ENCODE measurements at regions not wholly inside any gene's neighbourhood (a gene's known extent, or its start where the extent isn't known, plus 50 kb on each side); places are given as distances from the start of the nearest gene placed in this dataset.
"Not testable (repeated sequence)": the region's sequence is repeated elsewhere in the genome, so short reads cannot be mapped to it uniquely, and the experiment has no call there.

DNA sequence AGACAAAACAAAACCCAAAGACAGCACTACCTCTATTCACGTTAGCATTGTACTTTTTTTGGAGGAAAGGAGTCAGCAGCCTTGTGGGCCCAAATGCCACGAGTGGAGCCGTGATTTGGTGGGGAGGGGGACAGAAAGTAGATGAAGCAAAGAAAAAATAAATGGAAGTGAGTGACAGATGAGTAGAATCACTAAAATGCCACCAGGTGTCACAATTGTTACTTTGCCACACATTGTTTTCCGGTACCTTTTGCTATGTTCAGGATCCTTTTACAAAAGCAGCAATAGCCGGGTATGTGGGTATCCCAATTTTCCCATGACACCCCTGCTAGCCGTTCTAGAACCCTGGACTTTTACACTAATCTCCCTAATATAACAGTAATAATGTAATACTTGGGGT, 85.0 kb upstream of the AK4 start:
- DNase-seq, result no peak

DNA sequence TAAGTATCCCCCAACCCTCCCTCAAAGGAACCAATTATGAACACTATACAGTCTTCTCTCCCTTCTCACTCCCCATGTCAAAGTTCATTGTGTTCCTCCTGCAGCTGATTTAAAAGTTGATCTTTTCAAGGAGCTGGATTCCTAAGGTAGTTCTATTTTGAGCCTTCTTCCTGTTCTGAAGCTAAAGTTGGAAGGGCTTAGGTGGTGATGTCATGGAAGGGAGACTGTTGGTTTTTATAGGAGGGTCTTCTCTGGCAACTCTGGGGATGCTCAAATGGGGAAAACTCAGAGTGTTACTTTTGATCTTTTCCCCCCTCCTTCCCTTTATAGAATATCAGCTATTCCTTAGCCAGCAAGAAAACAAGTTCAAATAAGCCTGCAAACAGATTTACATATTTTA, 83.0 kb upstream of the AK4 start:
- no peak for DNase-seq

- DNase-seq, result no peak
Measured at GRCh38 chr1:65065524-65066418, 82.2 kb upstream of the AK4 start.

- DNase-seq, result no peak
Measured at GRCh38 chr1:65066419-65066765, 81.6 kb upstream of the AK4 start.

DNA sequence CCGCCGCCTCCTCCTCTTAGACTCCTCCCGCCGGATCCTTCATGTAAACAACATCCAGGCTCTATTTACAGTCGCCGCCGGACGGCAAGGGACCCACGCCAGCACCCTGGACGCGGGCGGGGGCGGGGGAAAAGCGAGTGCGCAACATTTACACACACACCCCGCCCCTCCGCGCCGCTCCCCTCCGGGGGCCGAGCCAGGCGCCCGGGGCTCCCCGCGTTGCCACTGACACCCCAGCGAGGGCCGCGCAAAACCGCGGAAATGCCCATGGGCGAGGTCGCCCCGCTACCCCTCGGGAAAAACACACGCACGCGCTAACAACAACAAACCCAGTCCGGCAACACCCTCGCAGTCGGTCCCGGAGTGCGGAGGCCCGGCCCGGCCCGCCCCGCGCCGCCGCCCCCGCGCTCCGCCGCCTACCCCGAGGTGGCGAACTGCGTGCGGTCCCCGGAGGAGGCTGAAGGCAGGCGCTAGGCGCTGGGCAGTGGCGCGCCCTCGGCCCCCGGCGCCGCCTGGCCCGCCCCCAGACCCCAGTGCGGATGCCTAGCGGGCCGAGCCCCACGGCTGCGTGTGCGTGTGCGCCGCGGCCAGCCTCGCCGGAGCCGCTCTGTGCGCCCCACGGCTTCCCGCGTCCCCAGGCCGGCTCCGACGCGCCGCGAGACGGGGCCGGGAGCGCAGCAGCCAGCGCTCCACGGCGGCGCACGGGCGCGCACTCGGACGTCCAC, 81.1 kb upstream of the AK4 start:
- peak; percentile 65 for DNase-seq

- peak; percentile 35 for DNase-seq
Measured at GRCh38 chr1:65067491-65068201, 80.4 kb upstream of the AK4 start.

GRCh38 chr1:65068202-65069010, 79.6 kb upstream of the AK4 start:
- DNase-seq, result no peak

- peak; percentile 47 for DNase-seq
Measured at GRCh38 chr1:65069011-65069565, 78.9 kb upstream of the AK4 start.

- no peak for DNase-seq
Measured at GRCh38 chr1:65072845-65073244, 75.2 kb upstream of the AK4 start.

DNA sequence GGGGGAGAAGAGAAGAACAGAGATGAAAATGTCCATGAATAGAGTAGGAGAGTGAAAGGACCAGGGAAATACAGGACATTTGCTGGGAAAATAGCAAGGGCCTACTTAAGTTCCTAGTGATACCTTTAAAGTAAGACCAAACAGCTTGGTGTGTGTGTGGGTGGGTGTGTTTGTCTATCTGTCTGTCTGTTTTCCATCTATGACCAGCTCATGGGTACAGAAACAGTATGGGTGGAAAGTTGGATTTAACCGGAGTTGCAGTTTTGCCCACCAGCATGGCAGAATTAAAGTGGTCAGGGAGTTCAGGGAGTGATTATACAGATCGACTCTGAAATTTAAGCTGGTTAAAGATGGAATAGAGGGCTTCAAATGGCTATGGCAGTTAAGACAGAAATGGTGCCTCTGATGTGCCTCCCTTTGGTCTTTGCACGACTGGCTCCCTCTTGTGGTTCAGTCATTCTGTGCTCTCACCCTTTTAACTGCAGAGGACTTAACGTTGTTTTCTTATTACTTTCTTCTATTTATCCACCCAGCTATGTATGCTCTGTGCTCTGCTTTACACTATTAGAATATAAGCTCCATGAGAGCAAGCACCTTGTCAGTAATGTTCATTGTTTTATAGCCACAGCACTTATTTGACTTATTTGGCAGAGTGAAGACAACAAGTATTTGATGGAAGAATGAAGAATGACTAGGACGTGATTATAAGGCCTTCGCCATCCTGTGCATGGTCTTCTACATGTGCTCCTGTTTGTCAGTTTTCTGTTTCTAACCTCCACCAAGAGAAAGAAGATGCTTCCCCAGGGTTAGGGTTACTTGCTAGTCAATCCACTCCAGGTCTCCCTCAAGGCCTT, 72.7 kb upstream of the AK4 start:
- peak; percentile 49 for DNase-seq

DNA sequence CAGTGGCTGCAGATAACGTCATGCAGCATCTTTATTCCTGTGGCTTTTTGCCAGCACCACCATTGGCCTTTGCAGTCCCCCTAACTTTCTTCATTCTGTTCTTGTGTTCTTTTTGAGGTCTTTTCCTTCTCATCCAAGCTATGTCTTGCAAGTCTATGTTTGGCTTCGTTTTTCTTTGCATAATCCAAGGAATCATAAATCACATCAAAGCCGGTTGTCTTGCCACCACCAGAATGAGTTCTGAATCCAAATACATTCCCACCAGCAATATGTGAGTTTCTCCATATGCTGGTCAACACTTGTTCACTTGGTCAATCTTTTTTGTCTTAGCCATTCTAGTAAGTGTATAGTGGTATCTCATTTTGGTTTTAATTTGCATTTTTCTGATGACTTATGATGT, 70.6 kb upstream of the AK4 start:
- DNase-seq, result no peak

DNA sequence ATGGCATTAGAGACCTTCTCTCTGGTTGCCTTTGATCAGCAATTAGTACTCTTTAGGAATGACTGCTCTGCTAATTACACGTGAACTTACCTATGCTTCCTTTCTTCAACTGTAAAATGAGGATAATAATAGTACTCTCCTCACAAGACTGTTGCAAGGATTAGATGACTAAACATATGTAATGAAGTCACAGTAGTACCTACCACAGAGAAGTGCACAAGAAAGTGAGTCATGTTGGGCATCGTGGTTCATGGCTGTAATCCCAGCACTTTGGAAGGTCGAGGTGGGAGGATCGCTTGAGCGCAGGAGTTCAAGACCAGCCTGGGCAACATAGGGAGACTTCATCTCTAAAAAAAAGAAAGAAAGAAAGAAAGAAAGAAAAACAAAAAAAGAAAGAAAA, 68.1 kb upstream of the AK4 start:
- DNase-seq, result no peak

DNA sequence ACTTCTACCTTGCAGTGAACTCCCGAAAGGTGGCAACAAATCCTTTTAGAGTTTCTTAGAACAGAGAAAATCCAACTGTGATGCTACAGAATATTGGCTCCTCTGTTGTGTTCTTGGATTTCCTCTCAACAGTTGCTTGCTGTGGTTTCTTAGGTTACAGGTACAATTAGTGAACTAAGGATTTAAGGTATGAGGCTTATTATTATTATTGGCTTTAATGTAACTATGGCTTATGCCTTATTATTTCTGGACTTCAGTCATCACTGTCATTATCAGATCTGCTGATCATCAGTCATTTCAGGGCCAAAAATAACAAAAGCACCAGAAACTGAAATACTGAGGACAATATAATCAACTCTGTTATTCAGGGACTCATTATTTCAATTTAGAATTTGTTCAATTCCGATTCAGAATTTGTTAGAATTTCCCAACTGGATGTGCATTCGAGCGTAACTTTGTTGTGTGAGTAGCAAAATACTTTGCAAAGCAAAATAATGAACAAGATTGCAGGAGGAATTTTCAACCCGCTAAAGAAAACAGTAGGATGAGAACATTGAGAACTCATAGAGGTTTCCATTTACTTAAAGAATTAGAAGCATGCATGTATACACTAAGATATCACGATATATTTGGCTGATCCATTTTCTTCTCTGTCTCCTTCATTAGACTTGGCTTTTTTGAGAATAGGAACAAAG, 65.5 kb upstream of the AK4 start:
- DNase-seq, result no peak

DNA sequence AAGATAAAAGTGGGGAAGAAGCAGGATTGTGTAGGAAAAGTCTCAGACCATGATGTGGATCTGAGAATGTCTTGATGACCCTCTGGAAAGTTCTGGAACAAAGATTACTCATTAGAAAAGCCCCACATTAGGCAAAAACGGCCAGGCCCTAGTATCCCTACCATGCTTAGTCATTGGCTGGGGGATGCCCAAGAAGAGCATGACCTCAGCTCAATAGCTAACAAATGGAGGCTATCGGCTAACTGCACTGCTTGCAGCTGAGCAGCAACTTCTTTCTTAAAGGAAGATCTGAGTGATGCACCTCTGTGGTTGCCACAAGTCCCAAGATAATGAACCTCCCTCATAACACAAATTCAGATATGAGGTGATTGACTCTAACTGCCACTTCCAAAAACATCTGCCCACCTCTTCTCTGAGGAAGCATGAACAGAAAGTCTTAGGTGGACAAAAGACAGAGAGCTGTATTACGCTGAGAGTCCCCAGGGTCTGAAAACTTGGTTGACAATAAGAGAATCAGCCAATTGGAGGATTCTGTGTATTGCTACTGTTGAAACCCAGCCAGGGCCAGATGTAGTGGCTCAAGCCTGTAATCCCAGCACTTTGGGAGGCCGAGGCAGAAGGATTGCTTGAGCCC, 64.6 kb upstream of the AK4 start:
- DNase-seq, result no peak

DNA sequence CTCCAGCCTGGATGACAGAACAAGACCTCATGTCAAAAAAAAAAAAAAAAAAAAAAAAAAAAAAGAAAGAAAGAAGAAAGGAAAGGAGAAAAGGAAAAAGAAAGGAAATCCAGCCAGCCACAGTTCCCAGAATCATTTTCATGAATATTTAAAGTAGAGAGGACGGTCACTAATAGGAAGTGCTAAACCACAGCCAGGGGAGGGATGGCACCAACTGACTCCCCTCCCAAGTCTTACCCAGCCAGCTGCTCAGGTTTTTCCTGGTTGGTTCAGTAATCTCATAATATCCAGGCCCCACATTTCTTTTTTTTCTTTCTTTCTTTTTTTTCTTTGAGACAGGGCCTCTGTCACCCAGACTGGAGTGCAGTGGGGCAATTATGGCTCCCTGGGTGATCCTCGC, 63.9 kb upstream of the AK4 start:
- DNase-seq, result no peak

- DNase-seq, result not testable (repeated sequence)
Measured at GRCh38 chr1:65087519-65087918, 60.5 kb upstream of the AK4 start.

DNA sequence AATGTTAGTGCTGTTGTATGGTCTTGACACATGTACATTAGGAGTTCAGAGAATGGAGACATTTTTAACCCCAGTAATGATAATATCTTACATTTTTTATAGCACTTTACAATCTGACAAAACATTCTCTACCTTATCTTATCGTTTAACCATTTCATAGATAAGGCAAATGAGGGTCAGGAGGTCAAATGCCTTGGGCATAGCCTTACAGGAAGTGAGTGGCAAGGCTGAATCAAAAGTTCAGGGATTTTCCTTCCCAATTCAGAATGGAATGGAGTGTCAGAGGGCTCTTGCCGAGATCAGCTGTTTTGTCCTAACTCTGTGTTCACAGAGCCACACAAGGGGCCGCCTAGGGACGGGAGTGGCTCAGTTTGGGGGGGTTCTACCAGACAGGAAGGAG, 57.6 kb upstream of the AK4 start:
- DNase-seq, result no peak

DNA sequence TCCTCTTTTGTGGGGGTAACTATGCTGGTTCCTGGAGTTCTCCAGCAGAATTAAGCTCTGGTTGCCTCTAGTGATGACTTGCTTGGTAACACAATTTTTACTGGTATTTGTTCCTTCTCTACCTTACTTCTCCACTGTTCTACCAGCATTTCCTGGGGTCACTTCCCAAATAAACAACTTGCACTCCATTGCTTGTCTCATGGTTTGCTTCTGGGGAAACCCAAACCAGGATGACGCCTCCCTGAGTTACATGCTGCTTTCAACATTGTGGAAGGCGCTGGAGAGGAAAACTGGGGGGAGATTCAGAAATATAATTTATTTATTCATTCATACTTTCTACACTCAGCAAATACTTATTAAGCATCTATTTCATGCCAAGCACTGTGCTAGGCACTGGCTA, 55.3 kb upstream of the AK4 start:
- no peak for DNase-seq

DNA sequence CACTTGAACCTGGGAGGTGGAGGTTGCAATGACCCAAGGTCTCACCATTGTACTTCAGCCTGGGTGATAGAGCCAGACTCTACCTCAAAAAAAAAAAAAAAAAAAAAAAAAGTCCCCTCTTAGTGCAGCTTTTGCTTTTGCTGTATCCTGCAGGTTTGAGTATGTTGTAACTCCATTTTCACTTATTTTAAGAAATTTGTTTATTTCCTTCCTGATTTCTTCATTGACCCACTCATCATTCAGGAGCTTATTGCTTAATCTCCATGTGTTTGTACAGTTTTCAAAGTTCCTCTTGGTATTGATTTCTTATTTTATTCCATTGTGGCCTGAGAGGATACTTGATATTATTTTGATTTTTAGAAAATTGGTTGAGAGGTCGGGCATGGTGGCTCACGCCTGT, 50.9 kb upstream of the AK4 start:
- no peak for DNase-seq

Measured in activated T-cell treated with anti-CD3 and anti-CD28 coated beads for 4 hours (primary cell).